Gastrocnemius medialis (tissue), 4 donors: ENCODE measurements at regions not wholly inside any gene's neighbourhood (a gene's known extent, or its start where the extent isn't known, plus 50 kb on each side); places are given as distances from the start of the nearest gene placed in this dataset.

Experiments
- CTCF ChIP-seq, 5 experiments: fragments of 450-650 bp in 3 of 5; fragments of 200-600 bp in 2 of 5; sonication (generic) in 2 of 5; IDR thresholded peaks in 4 of 5; conservative IDR thresholded peaks in 1 of 5; 1 replicate in 4 of 5; 2 replicates in 1 of 5; pipeline ENCODE4 v1.5.1; 2016 to 2019; ENCODE audit warnings: antibody characterized with exemption in 5 of 5, mild to moderate bottlenecking in 3 of 5, moderate library complexity in 3 of 5
- POLR2A ChIP-seq, 2 donors: fragments of 450-650 bp; IDR thresholded peaks; one replicate each; pipeline ENCODE4 v1.6.1; 2017; ENCODE audit warnings: antibody characterized with exemption in 2 of 2, mild to moderate bottlenecking in 2 of 2, moderate library complexity in 2 of 2

GRCh38 chr15:98385752-98386381, 262.5 kb upstream of the IGF1R start:
- TF ChIP-seq CTCF (IDR thresholded peaks at IDR 0.05 in 4 of 5, conservative IDR thresholded peaks at IDR 0.05 in 1 of 5): no peak
- TF ChIP-seq POLR2A (IDR thresholded peaks at IDR 0.05): no peak
